ENCODE measurements at regions not wholly inside any gene's neighbourhood (a gene's known extent, or its start where the extent isn't known, plus 50 kb on each side); places are given as distances from the start of the nearest gene placed in this dataset.

DNA sequence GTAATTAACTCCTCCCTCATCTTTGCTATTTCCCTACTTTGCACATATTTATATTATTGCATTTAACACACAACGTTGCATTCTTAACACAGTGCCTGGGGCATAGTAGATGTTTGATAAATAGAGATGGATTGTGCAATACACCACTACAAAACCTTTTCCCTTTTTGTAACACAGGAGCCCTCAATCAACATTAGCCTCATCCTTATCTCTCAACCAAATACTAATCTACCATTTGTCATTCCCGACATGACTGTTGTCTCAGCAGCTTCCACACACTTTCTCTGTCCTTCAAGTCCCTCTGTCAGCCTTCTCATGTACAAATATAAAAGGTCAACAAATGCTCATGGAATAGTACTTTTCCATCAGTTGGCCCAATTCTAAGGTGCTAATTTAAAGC is 78.9 kb upstream of the KCNK2 start:
- TF ChIP-seq POLR2A (IDR thresholded peaks at IDR 0.05): no peak
- TF ChIP-seq, protein P1, sequence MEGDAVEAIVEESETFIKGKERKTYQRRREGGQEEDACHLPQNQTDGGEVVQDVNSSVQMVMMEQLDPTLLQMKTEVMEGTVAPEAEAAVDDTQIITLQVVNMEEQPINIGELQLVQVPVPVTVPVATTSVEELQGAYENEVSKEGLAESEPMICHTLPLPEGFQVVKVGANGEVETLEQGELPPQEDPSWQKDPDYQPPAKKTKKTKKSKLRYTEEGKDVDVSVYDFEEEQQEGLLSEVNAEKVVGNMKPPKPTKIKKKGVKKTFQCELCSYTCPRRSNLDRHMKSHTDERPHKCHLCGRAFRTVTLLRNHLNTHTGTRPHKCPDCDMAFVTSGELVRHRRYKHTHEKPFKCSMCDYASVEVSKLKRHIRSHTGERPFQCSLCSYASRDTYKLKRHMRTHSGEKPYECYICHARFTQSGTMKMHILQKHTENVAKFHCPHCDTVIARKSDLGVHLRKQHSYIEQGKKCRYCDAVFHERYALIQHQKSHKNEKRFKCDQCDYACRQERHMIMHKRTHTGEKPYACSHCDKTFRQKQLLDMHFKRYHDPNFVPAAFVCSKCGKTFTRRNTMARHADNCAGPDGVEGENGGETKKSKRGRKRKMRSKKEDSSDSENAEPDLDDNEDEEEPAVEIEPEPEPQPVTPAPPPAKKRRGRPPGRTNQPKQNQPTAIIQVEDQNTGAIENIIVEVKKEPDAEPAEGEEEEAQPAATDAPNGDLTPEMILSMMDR (IDR thresholded peaks at IDR 0.05): no peak

All from breast epithelium (tissue), 3 donors.